ENCODE measurements at regions not wholly inside any gene's neighbourhood (a gene's known extent, or its start where the extent isn't known, plus 50 kb on each side); places are given as distances from the start of the nearest gene placed in this dataset.
A peak's percentile ranks its signal among the peaks of the same experiment; 100 is the strongest.
"Not testable (repeated sequence)": the region's sequence is repeated elsewhere in the genome, so short reads cannot be mapped to it uniquely, and the experiment has no call there.

- no peak for DNase-seq (ENCODE audit: low read depth)
Observed at GRCh38 chr21:39082656-39083376, 100.4 kb downstream of the PSMG1 start.

GRCh38 chr21:39080366-39080765 lies 102.9 kb downstream of the PSMG1 start:
- no peak for DNase-seq (ENCODE audit: low read depth)

- peak; percentile 86 for DNase-seq (ENCODE audit: low read depth)
Observed at GRCh38 chr21:39079617-39080016, 103.6 kb downstream of the PSMG1 start.

DNA sequence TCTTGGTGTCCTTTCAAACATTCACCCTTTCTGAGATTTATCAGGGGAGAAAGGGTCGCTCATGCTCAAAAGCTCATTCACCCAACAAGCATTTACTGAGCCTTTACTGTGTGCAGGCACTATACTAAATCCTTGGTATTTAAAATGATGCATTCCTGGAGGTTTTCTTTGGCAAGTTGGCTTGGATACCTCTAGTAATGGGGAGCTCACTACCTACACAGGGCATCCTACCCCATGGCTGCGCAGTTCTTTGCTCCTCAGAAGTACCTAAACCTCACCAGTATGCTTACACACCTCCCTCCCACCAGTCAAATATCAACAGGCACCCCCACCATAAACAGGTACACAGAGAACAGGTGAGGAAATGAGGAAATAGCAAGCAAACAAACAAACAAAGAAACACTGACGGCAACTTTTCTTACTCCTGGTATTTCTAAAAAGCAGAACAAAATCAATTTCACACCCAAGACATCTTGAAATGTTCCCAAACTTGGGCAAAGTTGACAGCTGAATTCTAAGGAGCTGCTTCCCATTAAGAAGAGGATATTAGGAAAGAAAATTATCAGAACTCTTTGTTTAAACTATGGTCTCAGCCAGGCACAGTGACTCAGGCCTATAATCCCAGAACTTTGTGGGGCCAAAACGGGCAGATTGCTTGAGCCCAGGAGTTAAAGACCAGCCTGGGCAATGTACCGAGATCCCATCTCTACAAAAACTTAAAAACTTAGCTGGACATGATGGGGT lies 104.8 kb downstream of the PSMG1 start:
- DNase-seq (ENCODE audit: low read depth): no peak

- no peak for DNase-seq (ENCODE audit: low read depth)
Observed at GRCh38 chr21:39077876-39078275, 105.4 kb downstream of the PSMG1 start.

- DNase-seq (ENCODE audit: low read depth): no peak
Observed at GRCh38 chr21:39074508-39074907, 108.7 kb downstream of the PSMG1 start.

DNA sequence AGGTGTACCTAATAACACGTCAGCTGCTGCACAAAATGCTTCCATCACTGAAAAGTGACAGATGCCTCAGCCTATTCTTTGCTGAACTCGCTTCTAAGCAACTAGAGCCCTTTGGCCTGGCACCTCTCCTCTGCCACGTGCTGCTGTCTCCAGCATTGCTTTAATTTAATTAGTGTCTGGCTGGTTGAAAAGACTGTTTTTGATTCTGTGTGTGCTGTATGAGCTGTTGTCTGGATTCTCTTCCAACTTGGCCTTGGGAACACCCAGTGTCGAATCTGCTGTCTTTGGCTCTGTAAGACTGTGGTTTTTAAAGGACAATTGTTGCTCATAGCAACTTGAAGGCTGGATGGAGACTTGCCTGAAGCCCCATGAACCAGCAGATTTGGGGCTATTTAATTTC lies 109.5 kb downstream of the PSMG1 start:
- no peak for DNase-seq (ENCODE audit: low read depth)

GRCh38 chr21:39073063-39073462 lies 110.2 kb downstream of the PSMG1 start:
- no peak for DNase-seq (ENCODE audit: low read depth)

DNA sequence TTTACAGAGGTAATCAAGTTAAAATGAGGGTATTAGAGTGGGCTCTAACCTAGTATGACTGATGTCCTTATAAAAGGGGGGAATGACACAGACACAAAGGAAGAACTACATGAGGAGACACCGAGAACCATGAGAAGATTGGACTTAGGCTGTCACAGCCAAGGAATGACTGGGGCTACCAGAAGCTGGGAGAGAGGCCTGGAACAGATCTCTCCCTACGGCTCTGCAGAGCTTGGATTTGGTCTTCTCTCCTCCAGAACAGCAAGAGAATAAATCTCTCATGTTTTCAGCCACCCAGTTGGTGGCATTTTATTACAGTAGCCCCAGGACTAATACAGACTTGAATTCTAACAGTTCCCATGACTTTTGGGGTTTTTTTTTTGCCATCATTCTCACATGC lies 110.8 kb downstream of the PSMG1 start:
- DNase-seq (ENCODE audit: low read depth): no peak

GRCh38 chr21:39071623-39072214 lies 111.5 kb downstream of the PSMG1 start:
- peak; percentile 60 for DNase-seq (ENCODE audit: low read depth)

GRCh38 chr21:39069856-39070255 lies 113.4 kb downstream of the PSMG1 start:
- not testable (repeated sequence) for DNase-seq (ENCODE audit: low read depth)

DNA sequence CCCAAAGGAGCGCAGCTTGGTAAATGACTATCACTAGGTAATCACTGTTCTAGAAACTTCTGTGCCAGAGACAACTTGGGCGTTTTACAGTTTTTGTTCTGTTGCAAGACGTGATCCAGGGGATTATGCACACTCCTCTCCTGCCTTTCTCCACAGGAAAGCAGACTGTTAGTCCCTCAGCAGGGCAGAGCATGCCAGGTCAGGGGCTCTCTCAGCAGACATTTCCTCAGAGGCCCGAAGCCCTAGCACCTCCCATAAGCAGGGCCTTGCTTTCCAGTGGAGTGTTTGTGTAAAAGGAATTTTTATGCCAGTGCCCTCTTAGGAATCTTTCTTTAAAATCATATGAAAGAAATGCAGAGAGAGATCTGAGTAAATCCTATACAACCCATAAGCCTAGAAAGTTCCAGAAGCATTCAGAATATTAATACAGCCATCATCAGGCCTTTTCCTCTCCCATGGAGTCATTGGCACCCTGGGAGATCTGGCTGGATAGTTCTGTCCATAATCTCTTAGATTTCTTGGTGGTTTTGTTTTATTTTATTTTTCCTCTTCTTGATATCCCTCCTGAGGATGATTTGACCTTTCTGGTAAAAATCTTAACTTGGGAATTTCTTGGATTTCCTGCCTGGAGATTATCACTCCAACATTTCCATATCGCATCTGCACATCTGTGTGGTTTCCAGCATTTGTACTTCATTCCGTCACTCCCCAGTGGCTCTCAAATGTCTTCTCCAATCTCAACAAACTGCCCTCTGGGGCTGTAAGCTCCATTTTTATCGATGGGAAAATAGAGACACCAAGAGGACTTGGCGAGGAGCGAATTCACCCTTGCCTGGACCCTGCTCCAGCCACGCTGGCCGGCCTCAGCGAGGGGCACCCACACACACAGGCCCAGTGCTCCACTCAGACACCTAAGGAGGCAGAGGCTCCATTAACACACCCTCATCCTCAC lies 116.1 kb downstream of the PSMG1 start:
- DNase-seq (ENCODE audit: low read depth): no peak

- no peak for DNase-seq (ENCODE audit: low read depth)
Observed at GRCh38 chr21:39065917-39066316, 117.3 kb downstream of the PSMG1 start.

DNA sequence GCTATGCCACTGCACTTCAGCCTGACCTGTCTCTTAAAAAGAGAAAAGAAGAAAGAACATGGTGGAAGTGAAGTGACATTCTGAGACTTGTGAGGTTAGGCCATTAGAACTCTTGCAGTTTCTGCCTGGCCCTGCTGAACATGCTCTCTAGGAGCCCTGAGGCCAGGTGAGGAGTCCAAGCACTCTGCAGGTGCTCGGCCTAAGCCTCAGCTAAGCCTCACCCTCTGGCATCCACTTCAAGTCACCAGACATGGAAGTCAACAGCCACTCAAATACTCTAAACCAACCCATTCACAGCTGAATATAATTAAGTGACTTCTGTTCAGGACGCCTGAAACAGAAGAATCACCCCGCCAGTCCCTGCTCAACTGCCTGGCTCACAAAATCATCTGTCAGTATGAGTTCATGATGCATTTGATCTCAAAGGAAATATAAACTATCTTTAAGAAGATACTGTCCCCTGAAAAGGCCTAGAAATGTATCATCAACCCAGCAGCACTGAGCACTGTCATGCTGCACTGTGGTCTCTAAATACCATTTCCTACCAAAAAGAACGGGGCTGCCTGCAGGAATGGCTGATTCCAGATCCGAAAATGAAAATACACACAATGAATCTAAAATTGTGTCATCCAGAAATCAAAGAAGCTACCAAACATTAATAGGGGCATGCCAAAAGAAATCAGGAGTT lies 118.8 kb downstream of the PSMG1 start:
- DNase-seq (ENCODE audit: low read depth): no peak

- DNase-seq (ENCODE audit: low read depth): no peak
Observed at GRCh38 chr21:39063517-39063916, 119.7 kb downstream of the PSMG1 start.

GRCh38 chr21:39062196-39062595 lies 121.1 kb downstream of the PSMG1 start:
- DNase-seq (ENCODE audit: low read depth): no peak

GRCh38 chr21:39061766-39062165 lies 121.5 kb downstream of the PSMG1 start:
- no peak for DNase-seq (ENCODE audit: low read depth)

GRCh38 chr21:39060485-39061083 lies 122.7 kb downstream of the PSMG1 start:
- DNase-seq (ENCODE audit: low read depth): no peak

- no peak for DNase-seq (ENCODE audit: low read depth)
Observed at GRCh38 chr21:39057121-39057520, 126.1 kb downstream of the PSMG1 start.

DNA sequence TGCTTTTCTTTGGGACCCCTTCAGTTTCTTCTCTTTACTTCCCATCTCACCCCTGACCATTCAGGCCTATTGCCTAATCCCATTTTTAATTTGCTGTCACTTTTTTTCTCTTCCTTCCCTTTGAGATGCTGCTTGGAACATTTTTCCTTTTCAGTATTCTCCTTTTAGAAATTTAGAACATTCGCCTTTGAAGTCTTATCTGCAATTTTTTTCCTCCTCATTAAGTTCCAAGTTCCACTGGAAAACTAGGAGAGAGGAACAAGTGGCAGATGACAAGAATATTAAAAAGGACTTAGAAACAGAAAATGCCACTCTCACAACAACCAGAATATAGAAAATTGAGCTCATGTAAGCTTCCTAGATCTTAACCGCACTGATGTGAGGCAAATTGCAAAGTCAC lies 126.6 kb downstream of the PSMG1 start:
- no peak for DNase-seq (ENCODE audit: low read depth)

GRCh38 chr21:39055167-39055767 lies 128.0 kb downstream of the PSMG1 start:
- DNase-seq (ENCODE audit: low read depth): no peak
